K562 (cell line): ENCODE measurements at regions not wholly inside any gene's neighbourhood (a gene's known extent, or its start where the extent isn't known, plus 50 kb on each side); places are given as distances from the start of the nearest gene placed in this dataset.

Experiments
- BRCA1 ChIP-seq, 2 experiments: fragments of 450-650 bp in 1 of 2; sonication (generic) in 1 of 2; formaldehyde crosslinking in 1 of 2; IDR thresholded peaks; 2 replicates each; pipeline versions ENCODE4 v1.5.0 to v1.6.1; 2017 to 2020; ENCODE audit warnings: mild to moderate bottlenecking in 1 of 2, missing genetic modification reagents in 1 of 2
- CBX5 ChIP-seq: IDR thresholded peaks from 2 replicates; pipeline ENCODE4 v1.6.1; 2014; ENCODE audit warnings: low read depth, borderline replicate concordance
- DDX20 ChIP-seq: fragments of 450-650 bp; IDR thresholded peaks from 2 replicates; pipeline ENCODE4 v1.6.1; 2016; ENCODE audit warnings: missing genetic modification characterization, low read depth, mild to moderate bottlenecking, missing compliant biosample characterization, moderate library complexity
- EZH2 ChIP-seq: IDR thresholded peaks from 2 replicates; pipeline ENCODE4 v1.6.1; 2012; ENCODE audit warnings: low read depth, mild to moderate bottlenecking, inconsistent platforms, low read length, borderline replicate concordance
- FOSL1 ChIP-seq: fragments of 200-800 bp; sonication (Bioruptor generic); conservative IDR thresholded peaks from 2 replicates; pipeline ENCODE4 v1.6.1; 2016; ENCODE audit warnings: missing genetic modification characterization, missing compliant biosample characterization
- GATAD2A ChIP-seq: fragments of 450-650 bp; IDR thresholded peaks from 2 replicates; pipeline ENCODE4 v1.6.1; 2017
- HSF4 ChIP-seq: fragments of 250-450 bp; sonication (Bioruptor Pico); IDR thresholded peaks from 2 replicates; pipeline ENCODE4 v2.1.2; 2022; ENCODE audit warnings: mild to moderate bottlenecking, moderate library complexity, borderline replicate concordance
- KAT8 ChIP-seq: fragments of 450-650 bp; IDR thresholded peaks from 2 replicates; pipeline ENCODE4 v1.6.1; 2016; ENCODE audit warnings: low read depth, mild to moderate bottlenecking
- MYNN ChIP-seq, 2 experiments: sonication (generic); formaldehyde crosslinking in 1 of 2; IDR thresholded peaks; 2 replicates each; pipeline versions ENCODE4 v1.5.0 to v1.6.1; 2016 to 2020; ENCODE audit warnings: antibody characterized with exemption in 1 of 2, missing genetic modification reagents in 1 of 2
- PTRF ChIP-seq: fragments of 450-650 bp; IDR thresholded peaks from 2 replicates; pipeline ENCODE4 v1.6.1; 2016; ENCODE audit warnings: mild to moderate bottlenecking, missing genetic modification characterization, missing compliant biosample characterization
- SMARCC2 ChIP-seq: fragments of 450-650 bp; IDR thresholded peaks from 2 replicates; pipeline ENCODE4 v1.6.1; 2017; ENCODE audit warnings: antibody characterized with exemption, moderate library complexity, mild to moderate bottlenecking, low read depth
- U2AF2 ChIP-seq: fragments of 200-400 bp; formaldehyde crosslinking; optimal IDR thresholded peaks from 2 replicates; pipeline ENCODE3; 2017; ENCODE audit warnings: low read depth, mild to moderate bottlenecking, low read length
- WHSC1 ChIP-seq: IDR thresholded peaks from one replicate; pipeline ENCODE4 v1.6.1; 2012; ENCODE audit warnings: low read length, control low read depth, inconsistent platforms
- TF ChIP-seq, protein P1 (sequence below), 3 experiments: IDR thresholded peaks in 2 of 3; conservative IDR thresholded peaks in 1 of 3; 2 replicates each; pipeline ENCODE4 v1.5.1; 2011 to 2012; ENCODE audit warnings: low read length in 3 of 3, mild to moderate bottlenecking in 3 of 3, control low read depth in 2 of 3, improper control_type of control experiment in 1 of 3, inconsistent platforms in 1 of 3, low read depth in 1 of 3, mixed read lengths in 1 of 3, moderate library complexity in 1 of 3; ENCODE audit not compliant: insufficient read depth in 2 of 3

- TF ChIP-seq, protein P1, sequence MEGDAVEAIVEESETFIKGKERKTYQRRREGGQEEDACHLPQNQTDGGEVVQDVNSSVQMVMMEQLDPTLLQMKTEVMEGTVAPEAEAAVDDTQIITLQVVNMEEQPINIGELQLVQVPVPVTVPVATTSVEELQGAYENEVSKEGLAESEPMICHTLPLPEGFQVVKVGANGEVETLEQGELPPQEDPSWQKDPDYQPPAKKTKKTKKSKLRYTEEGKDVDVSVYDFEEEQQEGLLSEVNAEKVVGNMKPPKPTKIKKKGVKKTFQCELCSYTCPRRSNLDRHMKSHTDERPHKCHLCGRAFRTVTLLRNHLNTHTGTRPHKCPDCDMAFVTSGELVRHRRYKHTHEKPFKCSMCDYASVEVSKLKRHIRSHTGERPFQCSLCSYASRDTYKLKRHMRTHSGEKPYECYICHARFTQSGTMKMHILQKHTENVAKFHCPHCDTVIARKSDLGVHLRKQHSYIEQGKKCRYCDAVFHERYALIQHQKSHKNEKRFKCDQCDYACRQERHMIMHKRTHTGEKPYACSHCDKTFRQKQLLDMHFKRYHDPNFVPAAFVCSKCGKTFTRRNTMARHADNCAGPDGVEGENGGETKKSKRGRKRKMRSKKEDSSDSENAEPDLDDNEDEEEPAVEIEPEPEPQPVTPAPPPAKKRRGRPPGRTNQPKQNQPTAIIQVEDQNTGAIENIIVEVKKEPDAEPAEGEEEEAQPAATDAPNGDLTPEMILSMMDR (IDR thresholded peaks at IDR 0.05 in 2 of 3, conservative IDR thresholded peaks at IDR 0.05 in 1 of 3; ENCODE audit: insufficient read depth in 2 of 3, low read depth in 1 of 3, low read length in 3 of 3): no peak
- TF ChIP-seq SMARCC2: no peak
- no peak for TF ChIP-seq GATAD2A
- no peak for TF ChIP-seq U2AF2
- no peak for TF ChIP-seq EZH2
- no peak for TF ChIP-seq CBX5
- TF ChIP-seq HSF4 (CRISPR knock-in tag): no peak
- TF ChIP-seq MYNN (IDR thresholded peaks at IDR 0.05): no peak
- TF ChIP-seq MYNN (CRISPR knock-in tag; IDR thresholded peaks at IDR 0.05): no peak
- TF ChIP-seq FOSL1: no peak
- no peak for TF ChIP-seq BRCA1 (IDR thresholded peaks at IDR 0.05)
- TF ChIP-seq BRCA1 (CRISPR knock-in tag; IDR thresholded peaks at IDR 0.05): no peak
- TF ChIP-seq PTRF (tag): no peak
- TF ChIP-seq DDX20: no peak
- no peak for TF ChIP-seq KAT8
- TF ChIP-seq WHSC1: no peak
These were observed 542.5 kb downstream of the SOX11 start for GRCh38 chr2:6234702-6235101.
